HUDEP-2 (cell line): ENCODE measurements at regions not wholly inside any gene's neighbourhood (a gene's known extent, or its start where the extent isn't known, plus 50 kb on each side); places are given as distances from the start of the nearest gene placed in this dataset.

ENCODE experiments used
- DNase-seq, 76 experiments: peaks; one replicate each; lab custom pipeline; 2025; ENCODE audit not compliant: unreplicated experiment in 76 of 76; lab: John Stamatoyannopoulos, UW

- no peak for DNase-seq
These were observed 75.8 kb downstream of the CCDC34 start for GRCh38 chr11:27287205-27287604.

- no peak for DNase-seq
These were observed 77.3 kb downstream of the CCDC34 start for GRCh38 chr11:27285761-27286160.

- no peak for DNase-seq
These were observed 80.2 kb downstream of the CCDC34 start for GRCh38 chr11:27282806-27283205.

- DNase-seq: no peak
These were observed 81.0 kb downstream of the CCDC34 start for GRCh38 chr11:27281740-27282590.

GRCh38 chr11:27281276-27281675 lies 81.7 kb downstream of the CCDC34 start:
- DNase-seq: no peak

GRCh38 chr11:27280140-27280539 lies 82.9 kb downstream of the CCDC34 start:
- DNase-seq: no peak

GRCh38 chr11:27279460-27279859 lies 83.6 kb downstream of the CCDC34 start:
- no peak for DNase-seq

GRCh38 chr11:27277843-27278242 lies 85.2 kb downstream of the CCDC34 start:
- no peak for DNase-seq

GRCh38 chr11:27276141-27276540 lies 86.9 kb downstream of the CCDC34 start:
- DNase-seq: no peak

GRCh38 chr11:27274854-27275395 lies 88.1 kb downstream of the CCDC34 start:
- DNase-seq: no peak

GRCh38 chr11:27266125-27266524 lies 96.9 kb downstream of the CCDC34 start:
- DNase-seq: no peak

- DNase-seq: no peak
These were observed 99.0 kb downstream of the CCDC34 start for GRCh38 chr11:27263986-27264385.

GRCh38 chr11:27263046-27263445 lies 100.0 kb downstream of the CCDC34 start:
- DNase-seq: no peak

- no peak for DNase-seq
These were observed 107.6 kb downstream of the CCDC34 start for GRCh38 chr11:27255447-27255828.

GRCh38 chr11:27254744-27255446 lies 108.1 kb downstream of the CCDC34 start:
- no peak for DNase-seq

GRCh38 chr11:27253224-27253623 lies 109.8 kb downstream of the CCDC34 start:
- no peak for DNase-seq

GRCh38 chr11:27250867-27251665 lies 111.9 kb downstream of the CCDC34 start:
- no peak for DNase-seq

- DNase-seq: no peak
These were observed 114.2 kb downstream of the CCDC34 start for GRCh38 chr11:27248576-27249509.

GRCh38 chr11:27247660-27248059 lies 115.4 kb downstream of the CCDC34 start:
- no peak for DNase-seq

- no peak for DNase-seq
These were observed 116.1 kb downstream of the CCDC34 start for GRCh38 chr11:27246925-27247324.
